MM.1S (cell line): ENCODE measurements at regions not wholly inside any gene's neighbourhood (a gene's known extent, or its start where the extent isn't known, plus 50 kb on each side); places are given as distances from the start of the nearest gene placed in this dataset.

Experiments used
- DNase-seq: peaks from one replicate; pipeline ENCODE4 v3.0.0-alpha.2; 2015
- H2AFZ ChIP-seq: fragments of 300-600 bp; sonication (generic); 2 replicates; pipeline ENCODE4 v1.6.0; 2016; ENCODE audit warnings: antibody characterized with exemption, low read length
- H3F3A ChIP-seq: fragments of 300-600 bp; sonication (generic); 2 replicates; pipeline ENCODE4 v1.6.1; 2016; ENCODE audit warnings: mild to moderate bottlenecking, antibody characterized with exemption, low read length, moderate library complexity, mixed read lengths; ENCODE audit not compliant: insufficient read depth
- H3K27ac ChIP-seq: fragments of 300-600 bp; sonication (generic); 2 replicates; pipeline ENCODE4 v1.5.1; 2016; ENCODE audit warnings: mild to moderate bottlenecking, low read length
- H3K27me3 ChIP-seq: fragments of 300-600 bp; sonication (generic); replicated peaks from 2 replicates; pipeline ENCODE4 v1.6.0; 2016; ENCODE audit warnings: low read length; ENCODE audit not compliant: insufficient read depth
- H3K36me3 ChIP-seq: fragments of 300-600 bp; sonication (generic); replicated peaks from 2 replicates; pipeline ENCODE4 v1.6.1; 2016; ENCODE audit warnings: mild to moderate bottlenecking, low read length, mixed read lengths; ENCODE audit not compliant: insufficient read depth
- H3K4me1 ChIP-seq: fragments of 300-600 bp; sonication (generic); 2 replicates; pipeline ENCODE4 v1.6.1; 2016; ENCODE audit warnings: low read length, mixed read lengths
- H3K4me2 ChIP-seq: fragments of 300-600 bp; sonication (generic); 2 replicates; pipeline ENCODE4 v1.6.0; 2016; ENCODE audit warnings: low read depth, low read length
- H3K4me3 ChIP-seq: fragments of 300-600 bp; sonication (generic); 2 replicates; pipeline ENCODE4 v1.5.1; 2016; ENCODE audit warnings: low read length, mixed read lengths
- H3K79me2 ChIP-seq: fragments of 300-600 bp; sonication (generic); 2 replicates; pipeline ENCODE4 v1.6.1; 2016; ENCODE audit warnings: mixed run types, low read length, mixed read lengths
- H3K9ac ChIP-seq: fragments of 300-600 bp; sonication (generic); 2 replicates; pipeline ENCODE4 v1.6.1; 2016; ENCODE audit warnings: low read length, mixed read lengths
- H3K9me2 ChIP-seq: fragments of 300-600 bp; sonication (generic); replicated peaks from 2 replicates; pipeline ENCODE4 v1.6.1; 2016; ENCODE audit warnings: mild to moderate bottlenecking, low read length, mixed read lengths; ENCODE audit not compliant: insufficient read depth
- H3K9me3 ChIP-seq: fragments of 300-600 bp; sonication (generic); replicated peaks from 2 replicates; pipeline ENCODE4 v1.6.1; 2016; ENCODE audit warnings: mild to moderate bottlenecking, low read length, mixed read lengths; ENCODE audit not compliant: insufficient read depth
- H4K20me1 ChIP-seq: fragments of 300-600 bp; sonication (generic); 2 replicates; pipeline ENCODE4 v1.6.1; 2016; ENCODE audit warnings: mild to moderate bottlenecking, low read length, moderate library complexity, mixed read lengths; ENCODE audit not compliant: insufficient read depth
- CTCF ChIP-seq: fragments of 300-600 bp; sonication (generic); IDR thresholded peaks from 2 replicates; pipeline ENCODE4 v1.5.1; 2016; ENCODE audit warnings: antibody characterized with exemption, low read length, mixed read lengths
- EZH2 ChIP-seq: fragments of 300-600 bp; sonication (generic); optimal IDR thresholded peaks from 2 replicates; pipeline ENCODE3; 2017; ENCODE audit warnings: low read depth, mild to moderate bottlenecking, antibody characterized with exemption, low read length, mixed read lengths
- EZH2phosphoT487 ChIP-seq: fragments of 300-600 bp; sonication (generic); IDR thresholded peaks from 2 replicates; pipeline ENCODE4 v1.6.1; 2018; ENCODE audit warnings: antibody characterized with exemption, low read length

- Histone ChIP-seq H3K79me2 (no peaks in the 10 kb centered on the region), H3K27ac (no peak overlapping the region), H2AFZ (no peak overlapping the region), H3K9me2 (no peaks in the 10 kb centered on the region), H3F3A (no peaks in the 10 kb centered on the region), H3K4me1 (no peaks in the 10 kb centered on the region), H3K9ac (no peak overlapping the region), H3K36me3 (no peaks in the 10 kb centered on the region), H3K4me2 (no peak overlapping the region), H4K20me1 (no peaks in the 10 kb centered on the region), H3K9me3 (no peaks in the 10 kb centered on the region), H3K4me3 (no peak overlapping the region), H3K27me3 (no peaks in the 10 kb centered on the region)
- TF ChIP-seq EZH2phosphoT487: no peak
- TF ChIP-seq CTCF: no peak
- no peak for TF ChIP-seq EZH2
- DNase-seq: no peak
Observed at GRCh38 chr5:166251786-166252185, 2039.7 kb upstream of the WWC1 start.

GRCh38 chr5:166257661-166258060, 2033.8 kb upstream of the WWC1 start:
- no peaks in the 10 kb centered on the region for H3K9me2 ChIP-seq
- H3K4me2 ChIP-seq: no peak overlapping the region
- H3K36me3 ChIP-seq: no peaks in the 10 kb centered on the region
- H3K27ac ChIP-seq: no peak overlapping the region
- no peaks in the 10 kb centered on the region for H3F3A ChIP-seq
- H3K9me3 ChIP-seq: no peaks in the 10 kb centered on the region
- H4K20me1 ChIP-seq: no peaks in the 10 kb centered on the region
- no peaks in the 10 kb centered on the region for H3K27me3 ChIP-seq
- H3K4me1 ChIP-seq: no peaks in the 10 kb centered on the region
- no peaks in the 10 kb centered on the region for H3K79me2 ChIP-seq
- TF ChIP-seq EZH2 (no peak), EZH2phosphoT487 (no peak), CTCF (no peak)
- no peak overlapping the region for H2AFZ ChIP-seq
- H3K9ac ChIP-seq: no peak overlapping the region
- H3K4me3 ChIP-seq: no peak overlapping the region
- DNase-seq: no peak

- Histone ChIP-seq H3K27ac (no peak overlapping the region), H3K27me3 (no peaks in the 10 kb centered on the region), H2AFZ (no peak overlapping the region), H3K9me3 (no peaks in the 10 kb centered on the region), H4K20me1 (no peaks in the 10 kb centered on the region), H3K9ac (no peak overlapping the region), H3K79me2 (no peaks in the 10 kb centered on the region), H3K4me3 (no peak overlapping the region), H3K4me1 (no peaks in the 10 kb centered on the region), H3K4me2 (no peak overlapping the region), H3K9me2 (no peaks in the 10 kb centered on the region), H3F3A (no peaks in the 10 kb centered on the region), H3K36me3 (no peaks in the 10 kb centered on the region)
- TF ChIP-seq EZH2 (no peak), EZH2phosphoT487 (no peak)
- DNase-seq: no peak
Observed at GRCh38 chr5:166262395-166262794, 2029.0 kb upstream of the WWC1 start.

GRCh38 chr5:166267907-166268306, 2023.5 kb upstream of the WWC1 start:
- Histone ChIP-seq H3F3A (no peaks in the 10 kb centered on the region), H3K4me1 (no peaks in the 10 kb centered on the region), H2AFZ (no peak overlapping the region), H4K20me1 (no peaks in the 10 kb centered on the region), H3K9me2 (no peaks in the 10 kb centered on the region), H3K27me3 (no peaks in the 10 kb centered on the region), H3K4me3 (no peak overlapping the region), H3K4me2 (no peak overlapping the region), H3K9me3 (no peaks in the 10 kb centered on the region), H3K9ac (no peak overlapping the region), H3K27ac (no peak overlapping the region), H3K79me2 (no peaks in the 10 kb centered on the region), H3K36me3 (no peaks in the 10 kb centered on the region)
- no peak for TF ChIP-seq EZH2phosphoT487
- no peak for TF ChIP-seq CTCF
- no peak for TF ChIP-seq EZH2
- DNase-seq: no peak
